ENCODE measurements at regions not wholly inside any gene's neighbourhood (a gene's known extent, or its start where the extent isn't known, plus 50 kb on each side); places are given as distances from the start of the nearest gene placed in this dataset.
"Not testable (repeated sequence)": the region's sequence is repeated elsewhere in the genome, so short reads cannot be mapped to it uniquely, and the experiment has no call there.

- no peak for TF ChIP-seq CTCF (IDR thresholded peaks at IDR 0.05; ENCODE audit: low read depth, low read length)
- H3K4me3 ChIP-seq (replicated peaks in 1 of 2; ENCODE audit: low read depth in 2 of 2, low read length in 2 of 2) = no peak overlapping the region
- no peak for DNase-seq (ENCODE audit: low read depth in 2 of 2)
Observed at GRCh38 chr7:83738291-83738835, 89.4 kb upstream of the SEMA3E start.

- no peak for DNase-seq (ENCODE audit: low read depth in 2 of 2)
- TF ChIP-seq CTCF (IDR thresholded peaks at IDR 0.05; ENCODE audit: low read depth, low read length) = no peak
- no peak overlapping the region for H3K4me3 ChIP-seq (replicated peaks in 1 of 2; ENCODE audit: low read depth in 2 of 2, low read length in 2 of 2)
Observed at GRCh38 chr7:83732305-83732704, 83.4 kb upstream of the SEMA3E start.

- DNase-seq (ENCODE audit: low read depth in 2 of 2) = no peak
- no peak for TF ChIP-seq CTCF (IDR thresholded peaks at IDR 0.05; ENCODE audit: low read depth, low read length)
- no peak overlapping the region for H3K4me3 ChIP-seq (replicated peaks in 1 of 2; ENCODE audit: low read depth in 2 of 2, low read length in 2 of 2)
Observed at GRCh38 chr7:83731154-83731553, 82.2 kb upstream of the SEMA3E start.

GRCh38 chr7:83716923-83717322, 68.0 kb upstream of the SEMA3E start:
- not testable (repeated sequence) for DNase-seq (ENCODE audit: low read depth in 2 of 2); H3K4me3 ChIP-seq (replicated peaks in 1 of 2; ENCODE audit: low read depth in 2 of 2, low read length in 2 of 2)

- TF ChIP-seq CTCF (IDR thresholded peaks at IDR 0.05; ENCODE audit: low read depth, low read length) = no peak
- H3K4me3 ChIP-seq (replicated peaks in 1 of 2; ENCODE audit: low read depth in 2 of 2, low read length in 2 of 2) = no peak overlapping the region
- DNase-seq (ENCODE audit: low read depth in 2 of 2) = no peak
Observed at GRCh38 chr7:83708531-83708930, 59.6 kb upstream of the SEMA3E start.

GRCh38 chr7:83704564-83704963, 55.6 kb upstream of the SEMA3E start:
- DNase-seq (ENCODE audit: low read depth in 2 of 2) = no peak
- no peak for TF ChIP-seq CTCF (IDR thresholded peaks at IDR 0.05; ENCODE audit: low read depth, low read length)

GRCh38 chr7:83702446-83702845, 53.5 kb upstream of the SEMA3E start:
- DNase-seq (ENCODE audit: low read depth in 2 of 2) = no peak
- no peak for TF ChIP-seq CTCF (IDR thresholded peaks at IDR 0.05; ENCODE audit: low read depth, low read length)
- H3K4me3 ChIP-seq (replicated peaks in 1 of 2; ENCODE audit: low read depth in 2 of 2, low read length in 2 of 2) = no peak overlapping the region

More at GRCh38 chr7:83704564-83704963, 55.6 kb upstream of the SEMA3E start:
- H3K4me3 ChIP-seq (replicated peaks in 1 of 2; ENCODE audit: low read depth in 2 of 2, low read length in 2 of 2) = no peak overlapping the region

Data from cardiac fibroblast (primary cell).